DOHH2 (cell line): ENCODE measurements at regions not wholly inside any gene's neighbourhood (a gene's known extent, or its start where the extent isn't known, plus 50 kb on each side); places are given as distances from the start of the nearest gene placed in this dataset.

Experiments
- H3F3A ChIP-seq: fragments of 200-600 bp; sonication (generic), shearing (Covaris generic); 2 replicates; pipeline ENCODE4 v1.6.0; 2016; ENCODE audit warnings: antibody characterized with exemption, mild to moderate bottlenecking; ENCODE audit not compliant: control insufficient read depth, insufficient read depth
- H3K27ac ChIP-seq: fragments of 200-600 bp; sonication (generic); 2 replicates; pipeline ENCODE4 v1.5.1; 2014; ENCODE audit warnings: low read depth, mild to moderate bottlenecking, low read length, moderate library complexity
- H3K27me3 ChIP-seq: fragments of 200-600 bp; sonication (generic); 2 replicates; pipeline ENCODE4 v1.6.1; 2014; ENCODE audit warnings: mild to moderate bottlenecking, low read length, mixed read lengths; ENCODE audit not compliant: control insufficient read depth
- H3K36me3 ChIP-seq: fragments of 200-600 bp; sonication (generic); 2 replicates; pipeline ENCODE4 v1.6.1; 2014; ENCODE audit warnings: mild to moderate bottlenecking, low read length, moderate library complexity, mixed read lengths; ENCODE audit not compliant: control insufficient read depth
- H3K4me1 ChIP-seq: fragments of 200-600 bp; sonication (generic); 2 replicates; pipeline ENCODE4 v1.6.1; 2014; ENCODE audit warnings: mild to moderate bottlenecking, low read length, mixed read lengths; ENCODE audit not compliant: control insufficient read depth
- H3K4me2 ChIP-seq: fragments of 200-600 bp; sonication (generic); 2 replicates; pipeline ENCODE4 v1.6.0; 2014; ENCODE audit warnings: mild to moderate bottlenecking, low read length, moderate library complexity
- H3K4me3 ChIP-seq: fragments of 200-600 bp; sonication (generic); 2 replicates; pipeline ENCODE4 v1.5.1; 2014; ENCODE audit warnings: mild to moderate bottlenecking, low read length, mixed read lengths
- H3K79me2 ChIP-seq: fragments of 200-600 bp; sonication (generic); 2 replicates; pipeline ENCODE4 v1.6.1; 2014; ENCODE audit warnings: mild to moderate bottlenecking, low read length, mixed read lengths; ENCODE audit not compliant: control insufficient read depth
- H3K9me2 ChIP-seq: fragments of 200-600 bp; sonication (generic); replicated peaks from 2 replicates; pipeline ENCODE4 v1.6.1; 2014; ENCODE audit warnings: mild to moderate bottlenecking, low read length, mixed read lengths; ENCODE audit not compliant: control insufficient read depth
- H3K9me3 ChIP-seq: fragments of 200-600 bp; sonication (generic); 2 replicates; pipeline ENCODE4 v1.6.1; 2014; ENCODE audit warnings: antibody characterized with exemption, low read length, mixed read lengths; ENCODE audit not compliant: control insufficient read depth, insufficient read depth
- H4K20me1 ChIP-seq: fragments of 200-600 bp; sonication (generic); 2 replicates; pipeline ENCODE4 v1.6.0; 2014; ENCODE audit warnings: low read depth, mild to moderate bottlenecking, antibody characterized with exemption, low read length, moderate library complexity; ENCODE audit not compliant: control insufficient read depth, insufficient read depth
- CTCF ChIP-seq: fragments of 200-600 bp; sonication (generic); IDR thresholded peaks from one replicate; pipeline ENCODE4 v1.5.1; 2014; ENCODE audit warnings: antibody characterized with exemption, mild to moderate bottlenecking, low read depth, low read length; ENCODE audit not compliant: poor library complexity, severe bottlenecking
- EZH2phosphoT487 ChIP-seq: fragments of 200-600 bp; sonication (generic); IDR thresholded peaks from 2 replicates; pipeline ENCODE4 v1.6.1; 2017; ENCODE audit warnings: borderline replicate concordance, mild to moderate bottlenecking, antibody characterized with exemption, low read length, moderate library complexity, mixed read lengths

- no peaks in the 10 kb centered on the region for H3K4me1 ChIP-seq
- no peaks in the 10 kb centered on the region for H3K79me2 ChIP-seq
- H3K9me3 ChIP-seq = no peaks in the 10 kb centered on the region
- no peaks in the 10 kb centered on the region for H3K27me3 ChIP-seq
- H3F3A ChIP-seq = no peaks in the 10 kb centered on the region
- no peak for TF ChIP-seq CTCF
- TF ChIP-seq EZH2phosphoT487 = no peak
- H3K36me3 ChIP-seq = no peaks in the 10 kb centered on the region
- H3K4me2 ChIP-seq = no peak overlapping the region
- H4K20me1 ChIP-seq = no peaks in the 10 kb centered on the region
- no peaks in the 10 kb centered on the region for H3K9me2 ChIP-seq
- H3K4me3 ChIP-seq = no peak overlapping the region
- no peak overlapping the region for H3K27ac ChIP-seq
Measured at GRCh38 chr22:27576815-27577573, 224.6 kb downstream of the MN1 start.

GRCh38 chr22:27577574-27577969 is 224.0 kb downstream of the MN1 start:
- H3K9me3 ChIP-seq = no peaks in the 10 kb centered on the region
- TF ChIP-seq CTCF (no peak), EZH2phosphoT487 (no peak)
- no peak overlapping the region for H3K4me3 ChIP-seq
- H3K9me2 ChIP-seq = no peaks in the 10 kb centered on the region
- H3K36me3 ChIP-seq = no peaks in the 10 kb centered on the region
- H3K4me2 ChIP-seq = no peak overlapping the region
- H3K4me1 ChIP-seq = no peaks in the 10 kb centered on the region
- no peaks in the 10 kb centered on the region for H3F3A ChIP-seq
- H3K27me3 ChIP-seq = no peaks in the 10 kb centered on the region
- no peaks in the 10 kb centered on the region for H3K79me2 ChIP-seq
- no peaks in the 10 kb centered on the region for H4K20me1 ChIP-seq
- no peak overlapping the region for H3K27ac ChIP-seq

GRCh38 chr22:27578937-27579617 is 222.5 kb downstream of the MN1 start:
- Histone ChIP-seq H3K9me2 (no peaks in the 10 kb centered on the region), H3K27me3 (no peaks in the 10 kb centered on the region)
- TF ChIP-seq CTCF = no peak
- no peak for TF ChIP-seq EZH2phosphoT487

More at GRCh38 chr22:27578937-27579617, 222.5 kb downstream of the MN1 start:
- H3K27ac ChIP-seq = no peak overlapping the region
- H3K4me1 ChIP-seq = no peaks in the 10 kb centered on the region
- no peaks in the 10 kb centered on the region for H3K36me3 ChIP-seq
- no peak overlapping the region for H3K4me2 ChIP-seq
- no peaks in the 10 kb centered on the region for H3F3A ChIP-seq
- H4K20me1 ChIP-seq = no peaks in the 10 kb centered on the region
- H3K9me3 ChIP-seq = no peaks in the 10 kb centered on the region
- H3K79me2 ChIP-seq = no peaks in the 10 kb centered on the region
- no peak overlapping the region for H3K4me3 ChIP-seq
